Spleen (tissue), 11 donors: ENCODE measurements at regions not wholly inside any gene's neighbourhood (a gene's known extent, or its start where the extent isn't known, plus 50 kb on each side); places are given as distances from the start of the nearest gene placed in this dataset.

ENCODE experiments used
- DNase-seq: peaks from one replicate; pipeline ENCODE4 v3.0.0-alpha.2; 2020
- H3K27ac ChIP-seq, 8 donors: fragments of 200-600 bp; sonication (generic) in 7 of 8; 1 replicate in 4 of 8; 2 replicates in 4 of 8; pipeline versions ENCODE4 v1.5.0 to v1.8.0; 2016 to 2021; ENCODE audit warnings: inconsistent platforms in 4 of 8, mild to moderate bottlenecking in 4 of 8, moderate library complexity in 1 of 8
- H3K27me3 ChIP-seq, 7 donors: fragments of 200-600 bp; sonication (generic) in 6 of 7; replicated peaks in 1 of 7; 1 replicate in 4 of 7; 2 replicates in 3 of 7; pipeline versions ENCODE4 v1.5.0 to v1.8.0; 2016 to 2021; ENCODE audit warnings: inconsistent platforms in 3 of 7, mild to moderate bottlenecking in 1 of 7
- H3K36me3 ChIP-seq, 6 donors: fragments of 200-600 bp; sonication (generic) in 5 of 6; 1 replicate in 4 of 6; 2 replicates in 2 of 6; pipeline versions ENCODE4 v1.5.0 to v1.8.0; 2016 to 2021; ENCODE audit warnings: inconsistent platforms in 2 of 6
- H3K4me1 ChIP-seq, 6 donors: fragments of 200-600 bp; sonication (generic) in 5 of 6; 1 replicate in 3 of 6; 2 replicates in 3 of 6; pipeline versions ENCODE4 v1.5.0 to v1.8.0; 2016 to 2021; ENCODE audit warnings: inconsistent platforms in 3 of 6
- H3K4me3 ChIP-seq, 8 donors: fragments of 200-600 bp; sonication (generic) in 7 of 8; 1 replicate in 4 of 8; 2 replicates in 4 of 8; pipeline versions ENCODE4 v1.5.0 to v1.8.0; 2016 to 2021; ENCODE audit warnings: inconsistent platforms in 4 of 8, mild to moderate bottlenecking in 4 of 8, moderate library complexity in 2 of 8
- H3K9me3 ChIP-seq, 8 donors: fragments of 200-600 bp; sonication (generic) in 7 of 8; 1 replicate in 4 of 8; 2 replicates in 4 of 8; pipeline versions ENCODE4 v1.5.0 to v1.8.0; 2016 to 2021; ENCODE audit warnings: inconsistent platforms in 4 of 8
- POLR2A ChIP-seq, 3 donors: fragments of 450-650 bp; IDR thresholded peaks; one replicate each; pipeline ENCODE4 v1.5.1; 2017; ENCODE audit warnings: antibody characterized with exemption in 3 of 3, mild to moderate bottlenecking in 1 of 3
- POLR2AphosphoS5 ChIP-seq, 3 donors: sonication (generic); formaldehyde crosslinking; IDR thresholded peaks; one replicate each; pipeline ENCODE4 v1.5.1; 2017; ENCODE audit warnings: antibody characterized with exemption in 3 of 3
- WGBS, 5 donors: extraction: QIAGEN DNeasy Blood & Tissue Kit in 3 of 5; methylation state at CpG; one replicate each; pipeline versions ENCODE4 v1.1.5 to v1.1.7; 2013 to 2018; 5-methylcytosine and 5-hydroxymethylcytosine counted together
- intact Hi-C: fragments of 100-400 bp; cut with DNase I; formaldehyde crosslinking; loops from one replicate; pipeline ENCODE4 v1.15.0; 2023; ENCODE audit warnings: low total_unique reads
- TF ChIP-seq, protein P1 (sequence below), 11 experiments: fragments of 200-600 bp in 7 of 11; fragments of 450-650 bp in 4 of 11; sonication (generic) in 4 of 11; IDR thresholded peaks in 8 of 11; conservative IDR thresholded peaks in 3 of 11; 1 replicate in 7 of 11; 2 replicates in 4 of 11; pipeline versions ENCODE4 v1.4.0 to v1.8.0; 2016 to 2021; ENCODE audit warnings: antibody characterized with exemption in 11 of 11, inconsistent platforms in 4 of 11, mild to moderate bottlenecking in 1 of 11
- donor health status: healthy with polysubstance abuse.
- donor health status: DM: no; HTN: no; CAD: no; lungs with moderate emphysema.
- donor health status: DM: no; HTN: no; CAD: no.
- donor health status: Bipolar disorder and iron deficiency.
- donor health status: healthy.
- donor health status: DM: no; HTN: no; CAD: no.
- donor health status: DM: yes; HTN: yes; CAD: no.

DNA sequence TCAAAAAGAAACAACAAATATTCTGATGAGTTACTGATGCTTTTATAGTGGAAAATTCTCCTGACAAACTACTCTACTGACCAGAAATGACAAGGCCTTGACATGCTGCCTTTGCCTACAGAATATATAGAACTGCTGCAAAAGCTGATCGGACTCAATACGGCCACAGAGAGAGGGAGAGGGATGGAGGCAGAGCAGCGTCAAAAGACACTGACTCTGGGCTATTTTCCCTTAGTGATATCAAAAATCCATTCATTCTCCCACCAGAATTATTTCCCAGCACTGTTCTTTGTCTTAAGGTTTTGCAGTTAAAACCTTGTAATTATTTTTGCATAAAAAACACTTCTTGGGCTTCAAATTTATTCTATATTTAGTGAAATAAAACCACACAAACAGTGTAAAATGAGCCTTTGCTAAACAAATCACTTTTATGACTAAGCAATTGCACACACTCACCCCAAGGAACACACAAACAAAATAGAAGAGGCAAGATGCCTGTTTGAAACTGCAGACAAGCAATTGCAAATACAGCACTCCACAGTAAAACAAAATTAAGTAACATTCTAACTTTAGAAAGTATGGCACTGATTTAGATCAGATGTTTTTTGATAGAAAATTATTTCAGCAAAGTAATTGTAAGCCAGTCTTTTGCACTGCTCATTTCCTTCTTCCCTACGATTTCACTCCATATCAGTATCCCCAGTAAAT lies 1036.4 kb downstream of the ADGRL2 start:
- DNase-seq: no peak
- WGBS, 5 donors: 85 to 95% (median 89%) methylated on average over 4 of the region's 4 CpGs
- TF ChIP-seq POLR2AphosphoS5 (IDR thresholded peaks at IDR 0.05) (no peak), POLR2A (IDR thresholded peaks at IDR 0.05) (no peak)
- TF ChIP-seq, protein P1, sequence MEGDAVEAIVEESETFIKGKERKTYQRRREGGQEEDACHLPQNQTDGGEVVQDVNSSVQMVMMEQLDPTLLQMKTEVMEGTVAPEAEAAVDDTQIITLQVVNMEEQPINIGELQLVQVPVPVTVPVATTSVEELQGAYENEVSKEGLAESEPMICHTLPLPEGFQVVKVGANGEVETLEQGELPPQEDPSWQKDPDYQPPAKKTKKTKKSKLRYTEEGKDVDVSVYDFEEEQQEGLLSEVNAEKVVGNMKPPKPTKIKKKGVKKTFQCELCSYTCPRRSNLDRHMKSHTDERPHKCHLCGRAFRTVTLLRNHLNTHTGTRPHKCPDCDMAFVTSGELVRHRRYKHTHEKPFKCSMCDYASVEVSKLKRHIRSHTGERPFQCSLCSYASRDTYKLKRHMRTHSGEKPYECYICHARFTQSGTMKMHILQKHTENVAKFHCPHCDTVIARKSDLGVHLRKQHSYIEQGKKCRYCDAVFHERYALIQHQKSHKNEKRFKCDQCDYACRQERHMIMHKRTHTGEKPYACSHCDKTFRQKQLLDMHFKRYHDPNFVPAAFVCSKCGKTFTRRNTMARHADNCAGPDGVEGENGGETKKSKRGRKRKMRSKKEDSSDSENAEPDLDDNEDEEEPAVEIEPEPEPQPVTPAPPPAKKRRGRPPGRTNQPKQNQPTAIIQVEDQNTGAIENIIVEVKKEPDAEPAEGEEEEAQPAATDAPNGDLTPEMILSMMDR (IDR thresholded peaks at IDR 0.05 in 8 of 11, conservative IDR thresholded peaks at IDR 0.05 in 3 of 11): no peak

DNA sequence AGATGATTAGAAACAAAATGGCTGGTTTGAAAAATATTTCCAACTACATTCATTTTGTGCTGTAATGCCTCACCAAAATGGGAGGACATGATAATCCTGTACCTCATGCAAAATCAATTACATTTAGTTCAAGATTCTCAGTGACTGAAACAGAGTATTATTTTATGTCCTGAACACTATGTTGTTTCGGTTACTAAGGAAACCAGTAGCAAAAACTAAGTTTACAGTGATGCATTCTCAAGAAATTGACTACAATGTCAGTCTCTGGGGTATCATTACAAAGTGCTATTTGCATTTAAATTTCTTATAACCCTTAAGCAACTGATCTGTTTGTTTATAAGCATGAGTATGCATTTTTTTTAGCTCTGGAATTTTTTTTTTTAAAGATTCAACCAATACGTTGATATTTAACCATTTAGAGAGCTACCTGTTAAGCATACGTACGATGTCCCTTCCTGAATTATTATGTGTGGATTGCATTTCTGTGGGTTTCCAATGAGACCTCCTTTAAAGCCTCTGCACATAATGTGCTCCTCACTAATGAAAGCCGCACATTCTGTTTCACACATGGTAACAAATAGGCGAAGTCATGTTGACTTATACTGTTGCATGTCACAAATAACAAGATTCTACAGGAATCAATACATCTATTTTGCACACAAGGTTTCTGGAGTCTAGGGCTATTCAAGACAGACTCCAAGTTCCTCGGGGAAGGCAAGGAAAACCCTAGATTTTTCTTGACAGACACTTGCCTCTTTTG lies 1035.7 kb downstream of the ADGRL2 start:
- no peaks in the 10 kb centered on the region for H3K4me1 ChIP-seq
- DNase-seq: no peak
- 84 to 96% (median 90%) methylated on average over 7 of the region's 7 CpGs for WGBS, 5 donors
- intact Hi-C loops: no loop called here
- no peaks in the 10 kb centered on the region for H3K9me3 ChIP-seq
- TF ChIP-seq POLR2AphosphoS5 (IDR thresholded peaks at IDR 0.05): no peak
- no peak for TF ChIP-seq POLR2A (IDR thresholded peaks at IDR 0.05)
- TF ChIP-seq, protein P1 (IDR thresholded peaks at IDR 0.05 in 8 of 11, conservative IDR thresholded peaks at IDR 0.05 in 3 of 11): no peak
- no peak overlapping the region for H3K27ac ChIP-seq
- no peak overlapping the region for H3K4me3 ChIP-seq
- no peaks in the 10 kb centered on the region for H3K36me3 ChIP-seq
- no peaks in the 10 kb centered on the region for H3K27me3 ChIP-seq

More for the DNA sequence above, 1036.4 kb downstream of the ADGRL2 start:
- Histone ChIP-seq H3K27me3 (no peaks in the 10 kb centered on the region), H3K36me3 (no peaks in the 10 kb centered on the region), H3K4me1 (no peaks in the 10 kb centered on the region), H3K9me3 (no peaks in the 10 kb centered on the region), H3K27ac (no peak overlapping the region), H3K4me3 (no peak overlapping the region)
- intact Hi-C loops: no loop called here

GRCh38 chr1:82830690-82831380 lies 1030.1 kb downstream of the ADGRL2 start:
- Histone ChIP-seq H3K4me1 (no peaks in the 10 kb centered on the region), H3K36me3 (no peaks in the 10 kb centered on the region), H3K4me3 (no peak overlapping the region), H3K27me3 (no peaks in the 10 kb centered on the region), H3K27ac (no peak overlapping the region), H3K9me3 (no peaks in the 10 kb centered on the region)
- whole genome bisulfite sequencing, 5 donors: 49 to 73% (median 56%) methylated on average over 6 of the region's 6 CpGs
- TF ChIP-seq POLR2A (IDR thresholded peaks at IDR 0.05) (no peak), POLR2AphosphoS5 (IDR thresholded peaks at IDR 0.05) (no peak)
- TF ChIP-seq, protein P1 (IDR thresholded peaks at IDR 0.05 in 8 of 11, conservative IDR thresholded peaks at IDR 0.05 in 3 of 11): no peak
- intact Hi-C loops: no loop called here
- no peak for DNase-seq

DNA sequence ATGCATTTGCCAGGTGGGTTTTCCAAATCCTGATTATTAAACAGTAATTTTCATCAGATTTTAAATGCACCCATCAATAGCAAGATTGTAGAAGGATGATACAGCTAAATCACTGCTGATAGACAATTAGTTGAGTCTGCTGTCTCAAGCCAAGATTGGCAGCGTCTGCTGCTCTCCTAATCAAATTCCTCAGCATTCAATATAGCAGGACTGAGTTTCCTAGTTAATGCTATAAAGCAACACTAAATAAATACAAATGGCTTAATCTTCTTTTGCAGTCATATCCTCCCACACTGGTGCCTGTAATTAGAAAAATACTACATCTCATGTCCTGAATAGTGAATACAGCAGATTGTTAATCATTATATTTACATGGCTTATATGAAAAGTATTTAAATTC lies 1028.8 kb downstream of the ADGRL2 start:
- WGBS, 5 donors: 69 to 94% (median 83%) methylated on average over 1 of the region's 1 CpG
- Histone ChIP-seq H3K4me1 (no peaks in the 10 kb centered on the region), H3K36me3 (no peaks in the 10 kb centered on the region), H3K27ac (no peak overlapping the region), H3K27me3 (no peaks in the 10 kb centered on the region), H3K9me3 (no peaks in the 10 kb centered on the region), H3K4me3 (no peak overlapping the region)
- no peak for DNase-seq
- TF ChIP-seq, protein P1 (IDR thresholded peaks at IDR 0.05 in 8 of 11, conservative IDR thresholded peaks at IDR 0.05 in 3 of 11): no peak
- no peak for TF ChIP-seq POLR2A (IDR thresholded peaks at IDR 0.05)
- TF ChIP-seq POLR2AphosphoS5 (IDR thresholded peaks at IDR 0.05): no peak
- intact Hi-C loops: no loop called here
